ENCODE measurements at regions not wholly inside any gene's neighbourhood (a gene's known extent, or its start where the extent isn't known, plus 50 kb on each side); places are given as distances from the start of the nearest gene placed in this dataset.

- TF ChIP-seq ZBTB33 (IDR thresholded peaks at IDR 0.05; ENCODE audit: extremely low read depth, insufficient replicate concordance, low read length) (no peak), JUND (IDR thresholded peaks at IDR 0.05) (no peak), FOSL1 (IDR thresholded peaks at IDR 0.05; ENCODE audit: low read depth) (no peak)
These were observed 220.7 kb downstream of the NOVA1 start (continued) for GRCh38 chr14:26377150-26377549.

GRCh38 chr14:26370115-26370514, 227.7 kb downstream of the NOVA1 start:
- ChIA-PET RAD21 (ENCODE audit: low non-redundant PET in 1 of 2, low total read pairs in 2 of 2, uncharacterized antibody in 2 of 2, unreplicated experiment in 2 of 2) (no interaction called here), POLR2A (no interaction called here), CTCF (no interaction called here)
- Histone ChIP-seq H2AFZ (ENCODE audit: low read depth, low read length, poor library complexity, severe bottlenecking) (no peak overlapping the region), H3K79me2 (ENCODE audit: insufficient read depth, low read length) (no peaks in the 10 kb centered on the region), H3K4me3 (replicated peaks in 1 of 2; ENCODE audit: low read depth in 1 of 2, low read length in 2 of 2) (no peak overlapping the region), H3K9me2 (ENCODE audit: insufficient read depth) (no peaks in the 10 kb centered on the region), H3K4me1 (ENCODE audit: control insufficient read depth in 1 of 2, insufficient read depth in 2 of 2, low read length in 2 of 2) (no peaks in the 10 kb centered on the region), H3K36me3 (ENCODE audit: control insufficient read depth in 1 of 2, insufficient read depth in 2 of 2, low read length in 2 of 2) (no peaks in the 10 kb centered on the region), H3K27ac (ENCODE audit: low read depth, low read length) (no peak overlapping the region), H4K20me1 (ENCODE audit: insufficient read depth) (no peaks in the 10 kb centered on the region), H3K4me2 (ENCODE audit: low read length) (no peak overlapping the region), H3K9me3 (ENCODE audit: control insufficient read depth in 1 of 2, insufficient read depth in 1 of 2, low read depth in 1 of 2, low read length in 2 of 2) (peaks cover 19 to 23% of the 10 kb centered on the region in 2 experiments; a peak in 3 of 4 replicates), H3K27me3 (ENCODE audit: insufficient read depth, low read length) (no peaks in the 10 kb centered on the region), H3K9ac (ENCODE audit: low read length) (no peak overlapping the region)
- no peak for DNase-seq (ENCODE audit: low read depth, low spot score)
- TF ChIP-seq EZH2phosphoT487 (IDR thresholded peaks at IDR 0.05; ENCODE audit: borderline replicate concordance) (no peak), SRF (IDR thresholded peaks at IDR 0.05; ENCODE audit: low read depth) (no peak), SP1 (IDR thresholded peaks at IDR 0.05; ENCODE audit: low read depth) (no peak), YY1 (IDR thresholded peaks at IDR 0.05; ENCODE audit: extremely low read depth, insufficient replicate concordance, low read depth, low read length) (no peak), EZH2 (IDR thresholded peaks at IDR 0.05) (no peak), POLR2A (IDR thresholded peaks at IDR 0.05; ENCODE audit: borderline replicate concordance, extremely low read depth, insufficient read depth, insufficient read length) (no peak), MAX (IDR thresholded peaks at IDR 0.05) (no peak), JUND (IDR thresholded peaks at IDR 0.05) (no peak), EGR1 (IDR thresholded peaks at IDR 0.05; ENCODE audit: low read depth) (no peak), CEBPB (IDR thresholded peaks at IDR 0.05; ENCODE audit: low read depth) (no peak), CBX3 (IDR thresholded peaks at IDR 0.05; ENCODE audit: low read depth) (no peak), POLR2AphosphoS5 (IDR thresholded peaks at IDR 0.05; ENCODE audit: low read depth, low read length) (no peak), ZBTB33 (IDR thresholded peaks at IDR 0.05; ENCODE audit: extremely low read depth, insufficient replicate concordance, low read length) (no peak), ZNF274 (IDR thresholded peaks at IDR 0.05; ENCODE audit: low read depth, low read length) (no peak), FOSL1 (IDR thresholded peaks at IDR 0.05; ENCODE audit: low read depth) (no peak), RAD21 (IDR thresholded peaks at IDR 0.05; ENCODE audit: low read depth) (no peak)
- ATAC-seq = no peak
- intact Hi-C loops (cut with micrococcal nuclease) = no loop called here
- BruUV-seq (replicated peaks) = no TSS peak

All from HCT116 (cell line).